SJSA1 (cell line): ENCODE measurements at regions not wholly inside any gene's neighbourhood (a gene's known extent, or its start where the extent isn't known, plus 50 kb on each side); places are given as distances from the start of the nearest gene placed in this dataset.

Experiments
- DNase-seq, 2 experiments: peaks; one replicate each; pipeline ENCODE4 v3.0.0-alpha.2; 2015 to 2020; ENCODE audit warnings: low spot score in 2 of 2, low read depth in 1 of 2
- H3K27ac ChIP-seq: fragments of 250-450 bp; sonication (Bioruptor Pico); 2 replicates; pipeline ENCODE4 v1.5.1; 2020; ENCODE audit warnings: mild to moderate bottlenecking, moderate library complexity
- H3K27me3 ChIP-seq: fragments of 250-450 bp; sonication (Bioruptor Pico); replicated peaks from 2 replicates; pipeline ENCODE4 v1.5.1; 2020; ENCODE audit warnings: mild to moderate bottlenecking, moderate library complexity
- H3K36me3 ChIP-seq: fragments of 250-450 bp; sonication (Bioruptor Pico); 2 replicates; pipeline ENCODE4 v1.5.1; 2020; ENCODE audit warnings: mild to moderate bottlenecking
- H3K4me1 ChIP-seq: fragments of 250-450 bp; sonication (Bioruptor Pico); replicated peaks from 2 replicates; pipeline ENCODE4 v1.6.1; 2021; ENCODE audit warnings: mild to moderate bottlenecking
- H3K4me3 ChIP-seq: fragments of 250-450 bp; sonication (Bioruptor Pico); 2 replicates; pipeline ENCODE4 v1.5.1; 2020; ENCODE audit warnings: mild to moderate bottlenecking
- H3K9me3 ChIP-seq: fragments of 250-450 bp; sonication (Bioruptor Pico); replicated peaks from 2 replicates; pipeline ENCODE4 v1.5.1; 2020; ENCODE audit warnings: mild to moderate bottlenecking

GRCh38 chr18:27763341-27763740 lies 413.6 kb downstream of the CDH2 start:
- no peaks in the 10 kb centered on the region for H3K27me3 ChIP-seq
- no peak overlapping the region for H3K4me3 ChIP-seq
- no peak for DNase-seq
- peaks cover 12% of the 10 kb centered on the region for H3K4me1 ChIP-seq
- H3K27ac ChIP-seq: peak overlapping the region; percentile 19; the same call in 1 of the 2 replicates
- no peaks in the 10 kb centered on the region for H3K9me3 ChIP-seq
- H3K36me3 ChIP-seq: no peaks in the 10 kb centered on the region

GRCh38 chr18:27762054-27762453 lies 414.9 kb downstream of the CDH2 start:
- Histone ChIP-seq H3K27ac (no peak overlapping the region), H3K36me3 (no peaks in the 10 kb centered on the region), H3K4me3 (no peak overlapping the region), H3K27me3 (no peaks in the 10 kb centered on the region), H3K9me3 (no peaks in the 10 kb centered on the region), H3K4me1 (peaks cover 12% of the 10 kb centered on the region)
- no peak for DNase-seq

GRCh38 chr18:27752944-27753343 lies 424.0 kb downstream of the CDH2 start:
- no peak overlapping the region for H3K4me3 ChIP-seq
- no peaks in the 10 kb centered on the region for H3K27me3 ChIP-seq
- H3K9me3 ChIP-seq: no peaks in the 10 kb centered on the region
- H3K27ac ChIP-seq: no peak overlapping the region
- no peaks in the 10 kb centered on the region; the same call in 1 of the 2 replicates for H3K4me1 ChIP-seq
- DNase-seq: no peak
- no peaks in the 10 kb centered on the region for H3K36me3 ChIP-seq

- no peak for DNase-seq
- no peak overlapping the region for H3K27ac ChIP-seq
- H3K36me3 ChIP-seq: no peaks in the 10 kb centered on the region
- H3K9me3 ChIP-seq: no peaks in the 10 kb centered on the region
- no peaks in the 10 kb centered on the region; the same call in 1 of the 2 replicates for H3K4me1 ChIP-seq
- H3K27me3 ChIP-seq: no peaks in the 10 kb centered on the region
- H3K4me3 ChIP-seq: no peak overlapping the region
Measured at GRCh38 chr18:27750923-27751322, 426.0 kb downstream of the CDH2 start.

GRCh38 chr18:27750014-27750413 lies 426.9 kb downstream of the CDH2 start:
- H3K4me1 ChIP-seq: no peaks in the 10 kb centered on the region; the same call in 1 of the 2 replicates
- no peaks in the 10 kb centered on the region for H3K9me3 ChIP-seq
- H3K4me3 ChIP-seq: no peak overlapping the region
- no peaks in the 10 kb centered on the region for H3K27me3 ChIP-seq
- peak; percentile 41 to 49 for DNase-seq
- H3K27ac ChIP-seq: no peak overlapping the region
- H3K36me3 ChIP-seq: no peaks in the 10 kb centered on the region

- H3K4me1 ChIP-seq: no peaks in the 10 kb centered on the region; the same call in 1 of the 2 replicates
- no peaks in the 10 kb centered on the region for H3K9me3 ChIP-seq
- H3K27ac ChIP-seq: no peak overlapping the region
- H3K36me3 ChIP-seq: no peaks in the 10 kb centered on the region
- no peak overlapping the region for H3K4me3 ChIP-seq
- DNase-seq: no peak
- H3K27me3 ChIP-seq: no peaks in the 10 kb centered on the region
Measured at GRCh38 chr18:27749194-27749593, 427.7 kb downstream of the CDH2 start.

GRCh38 chr18:27746241-27746640 lies 430.7 kb downstream of the CDH2 start:
- no peak for DNase-seq
- no peaks in the 10 kb centered on the region for H3K36me3 ChIP-seq
- H3K4me3 ChIP-seq: no peak overlapping the region
- H3K4me1 ChIP-seq: no peaks in the 10 kb centered on the region; the same call in 1 of the 2 replicates
- no peaks in the 10 kb centered on the region for H3K27me3 ChIP-seq
- H3K9me3 ChIP-seq: no peaks in the 10 kb centered on the region
- H3K27ac ChIP-seq: no peak overlapping the region

GRCh38 chr18:27735117-27735516 lies 441.8 kb downstream of the CDH2 start:
- Histone ChIP-seq H3K27me3 (no peaks in the 10 kb centered on the region), H3K27ac (no peak overlapping the region), H3K9me3 (no peaks in the 10 kb centered on the region), H3K36me3 (no peaks in the 10 kb centered on the region), H3K4me1 (no peaks in the 10 kb centered on the region), H3K4me3 (no peak overlapping the region)
- DNase-seq: no peak

GRCh38 chr18:27731211-27731610 lies 445.7 kb downstream of the CDH2 start:
- H3K9me3 ChIP-seq: peaks cover 6% of the 10 kb centered on the region; the same call in 1 of the 2 replicates
- no peaks in the 10 kb centered on the region for H3K4me1 ChIP-seq
- H3K27ac ChIP-seq: no peak overlapping the region
- no peak for DNase-seq
- H3K27me3 ChIP-seq: no peaks in the 10 kb centered on the region
- H3K36me3 ChIP-seq: no peaks in the 10 kb centered on the region
- no peak overlapping the region for H3K4me3 ChIP-seq

GRCh38 chr18:27728659-27729058 lies 448.3 kb downstream of the CDH2 start:
- H3K27ac ChIP-seq: no peak overlapping the region
- DNase-seq: no peak
- peaks cover 8% of the 10 kb centered on the region for H3K4me1 ChIP-seq
- H3K36me3 ChIP-seq: no peaks in the 10 kb centered on the region
- no peak overlapping the region for H3K4me3 ChIP-seq
- H3K9me3 ChIP-seq: peaks cover 6% of the 10 kb centered on the region; the same call in 1 of the 2 replicates
- H3K27me3 ChIP-seq: no peaks in the 10 kb centered on the region

- no peaks in the 10 kb centered on the region for H3K27me3 ChIP-seq
- H3K4me3 ChIP-seq: no peak overlapping the region
- DNase-seq: peak in 1 of 2 experiments; percentile 4
- H3K27ac ChIP-seq: no peak overlapping the region; the same call in 1 of the 2 replicates
- H3K4me1 ChIP-seq: peaks cover 21% of the 10 kb centered on the region
- H3K36me3 ChIP-seq: no peaks in the 10 kb centered on the region
- H3K9me3 ChIP-seq: peaks cover 6% of the 10 kb centered on the region; the same call in 1 of the 2 replicates
Measured at GRCh38 chr18:27724362-27724761, 452.6 kb downstream of the CDH2 start.

- Histone ChIP-seq H3K4me1 (peaks cover 21% of the 10 kb centered on the region), H3K4me3 (peak overlapping the region; percentile 7; the same call in 1 of the 2 replicates), H3K27me3 (no peaks in the 10 kb centered on the region), H3K36me3 (no peaks in the 10 kb centered on the region), H3K27ac (peak overlapping the region; percentile 78), H3K9me3 (no peaks in the 10 kb centered on the region)
- DNase-seq: peak in 1 of 2 experiments; percentile 66
Measured at GRCh38 chr18:27723168-27723567, 453.8 kb downstream of the CDH2 start.

- DNase-seq: no peak
- Histone ChIP-seq H3K27ac (no peak overlapping the region), H3K27me3 (no peaks in the 10 kb centered on the region), H3K36me3 (no peaks in the 10 kb centered on the region), H3K4me1 (peaks cover 34% of the 10 kb centered on the region), H3K9me3 (no peaks in the 10 kb centered on the region), H3K4me3 (no peak overlapping the region)
Measured at GRCh38 chr18:27719680-27720079, 457.2 kb downstream of the CDH2 start.

GRCh38 chr18:27717816-27718215 lies 459.1 kb downstream of the CDH2 start:
- no peak overlapping the region for H3K4me3 ChIP-seq
- peaks cover 38% of the 10 kb centered on the region for H3K4me1 ChIP-seq
- H3K36me3 ChIP-seq: no peaks in the 10 kb centered on the region
- H3K9me3 ChIP-seq: no peaks in the 10 kb centered on the region
- DNase-seq: no peak
- H3K27me3 ChIP-seq: no peaks in the 10 kb centered on the region
- no peak overlapping the region for H3K27ac ChIP-seq

GRCh38 chr18:27717250-27717649 lies 459.7 kb downstream of the CDH2 start:
- no peaks in the 10 kb centered on the region for H3K9me3 ChIP-seq
- H3K4me1 ChIP-seq: peaks cover 38% of the 10 kb centered on the region
- no peaks in the 10 kb centered on the region for H3K36me3 ChIP-seq
- H3K4me3 ChIP-seq: no peak overlapping the region
- no peak overlapping the region for H3K27ac ChIP-seq
- H3K27me3 ChIP-seq: no peaks in the 10 kb centered on the region
- no peak for DNase-seq
